ENCODE measurements at regions not wholly inside any gene's neighbourhood (a gene's known extent, or its start where the extent isn't known, plus 50 kb on each side); places are given as distances from the start of the nearest gene placed in this dataset.

GRCh38 chr1:149844101-149844500, 55.3 kb upstream of the BOLA1 start (continued):
- TF ChIP-seq VEZF1 (CRISPR knock-in tag; IDR thresholded peaks at IDR 0.05) (0 out of 2 replicates have a peak, but pooled peaks have one; percentile 40), ZNF830 (CRISPR knock-in tag; IDR thresholded peaks at IDR 0.05) (no peak), CEBPB (tag; IDR thresholded peaks at IDR 0.05) (peak; percentile 35; the same call in 1 of the 2 replicates), ZNF121 (CRISPR knock-in tag; conservative IDR thresholded peaks at IDR 0.05) (no peak), SMARCA5 (IDR thresholded peaks at IDR 0.05) (no peak), RBM17 (IDR thresholded peaks at IDR 0.05; ENCODE audit: borderline replicate concordance, low read depth, low read length) (no peak), MEIS2 (IDR thresholded peaks at IDR 0.05; ENCODE audit: partially characterized antibody) (no peak), RBM14 (IDR thresholded peaks at IDR 0.05; ENCODE audit: borderline replicate concordance, insufficient read depth, low read depth, low read length) (no peak), MYBL2 (IDR thresholded peaks at IDR 0.05; ENCODE audit: low read depth) (no peak), MYBL2 (CRISPR knock-in tag; IDR thresholded peaks at IDR 0.05; ENCODE audit: borderline replicate concordance) (no peak), TAF7 (tag; IDR thresholded peaks at IDR 0.05) (no peak), TEAD4 (IDR thresholded peaks at IDR 0.05; ENCODE audit: low read length) (0 out of 2 replicates have a peak, but pooled peaks have one; percentile 2), TEAD4 (CRISPR knock-in tag; IDR thresholded peaks at IDR 0.05; ENCODE audit: borderline replicate concordance) (no peak), ZNF23 (CRISPR knock-in tag; IDR thresholded peaks at IDR 0.05) (no peak), ATF3 (IDR thresholded peaks at IDR 0.05) (peak; percentile 51; the same call in 1 of the 2 replicates), ATF3 (CRISPR knock-in tag; conservative IDR thresholded peaks at IDR 0.05) (no peak), ETV1 (tag; conservative IDR thresholded peaks at IDR 0.05; ENCODE audit: low read depth) (no peak), SREBF2 (CRISPR knock-in tag; IDR thresholded peaks at IDR 0.05) (no peak), TAF1 (IDR thresholded peaks at IDR 0.05; ENCODE audit: control insufficient read depth, extremely low read depth, insufficient read depth, low read length, severe bottlenecking) (no peak), SRSF7 (optimal IDR thresholded peaks at IDR 0.05; ENCODE audit: low read depth, low read length) (no peak), TCF7L2 (IDR thresholded peaks at IDR 0.05; ENCODE audit: low read depth, low read length) (no peak), GTF3C2 (IDR thresholded peaks at IDR 0.05; ENCODE audit: borderline replicate concordance, extremely low read depth, insufficient read length) (no peak)
